ENCODE measurements at regions not wholly inside any gene's neighbourhood (a gene's known extent, or its start where the extent isn't known, plus 50 kb on each side); places are given as distances from the start of the nearest gene placed in this dataset.
"Not testable (repeated sequence)": the region's sequence is repeated elsewhere in the genome, so short reads cannot be mapped to it uniquely, and the experiment has no call there.

- BruUV-seq (replicated peaks); H3K9ac ChIP-seq (replicated peaks; ENCODE audit: extremely low read depth, insufficient read depth, low read length); H4K20me1 ChIP-seq (replicated peaks; ENCODE audit: control insufficient read depth, extremely low read depth, insufficient read depth, low read length); POLR2A ChIA-PET; FAIRE-seq; H3K9me3 ChIP-seq (replicated peaks; ENCODE audit: control insufficient read depth, insufficient read depth, low read length); H3K27ac ChIP-seq (ENCODE audit: insufficient read depth, low read depth, low read length); dilution Hi-C loops (cut with MboI; ENCODE audit: extremely low pct_ligation_motif_present, low sequenced_read_pairs); intact Hi-C loops (cut with micrococcal nuclease); H3K4me3 ChIP-seq (replicated peaks in 1 of 3; ENCODE audit: insufficient read depth in 1 of 3, low read depth in 1 of 3, low read length in 3 of 3); H3K79me2 ChIP-seq (ENCODE audit: control insufficient read depth, insufficient read depth, low read length); CTCF ChIA-PET; H3K27me3 ChIP-seq (ENCODE audit: control insufficient read depth in 2 of 2, insufficient read depth in 2 of 2, low read length in 2 of 2); DNase-seq (ENCODE audit: low read depth, low spot score); H3K36me3 ChIP-seq (ENCODE audit: control insufficient read depth in 2 of 2, extremely low read depth in 1 of 2, insufficient read depth in 2 of 2, low read length in 2 of 2); H2AFZ ChIP-seq (ENCODE audit: low read depth, low read length); H3K9me1 ChIP-seq (replicated peaks; ENCODE audit: control insufficient read depth, extremely low read depth, insufficient read depth, low read length); H3K4me2 ChIP-seq (ENCODE audit: insufficient read depth, low read length); H3K4me1 ChIP-seq (ENCODE audit: control insufficient read depth, extremely low read depth, insufficient read depth, low read length): not testable (repeated sequence)
Observed at GRCh38 chr1:73827283-73827682, 370.7 kb downstream of the LRRIQ3 start.

DNA sequence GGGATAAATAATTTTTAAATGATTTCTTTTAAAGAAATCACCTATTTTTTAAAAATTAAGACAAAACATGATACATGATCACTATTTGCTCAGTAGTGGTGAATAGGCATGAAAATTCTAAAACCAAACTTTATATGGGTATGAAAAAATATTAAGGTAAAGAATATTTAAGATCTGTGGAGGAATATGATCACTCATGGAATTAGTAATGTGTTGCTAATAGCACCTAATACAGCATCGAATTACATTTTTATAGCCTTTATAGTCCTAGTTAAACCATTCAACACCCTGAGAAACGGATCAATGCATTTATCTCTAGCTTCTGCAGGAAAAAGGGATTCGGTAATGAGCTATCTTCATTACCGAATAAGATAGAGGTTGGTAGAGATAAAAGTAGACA lies 373.9 kb downstream of the LRRIQ3 start:
- dilution Hi-C loops (cut with MboI; ENCODE audit: extremely low pct_ligation_motif_present, low sequenced_read_pairs) = no loop called here

More for the DNA sequence above, 373.9 kb downstream of the LRRIQ3 start:
- ChIA-PET POLR2A (no interaction called here), CTCF (interaction anchor here (1.0 kb wide), 1 partner anchor 21 kb away, joined by 3 read pairs; no protein-coding TSS in a partner anchor)
- Histone ChIP-seq H3K4me3 (replicated peaks in 1 of 3; ENCODE audit: insufficient read depth in 1 of 3, low read depth in 1 of 3, low read length in 3 of 3) (no peak overlapping the region), H4K20me1 (replicated peaks; ENCODE audit: control insufficient read depth, extremely low read depth, insufficient read depth, low read length) (no peaks in the 10 kb centered on the region), H3K4me1 (ENCODE audit: control insufficient read depth, extremely low read depth, insufficient read depth, low read length) (no peaks in the 10 kb centered on the region), H3K27ac (ENCODE audit: insufficient read depth, low read depth, low read length) (no peak overlapping the region), H3K9me1 (replicated peaks; ENCODE audit: control insufficient read depth, extremely low read depth, insufficient read depth, low read length) (no peaks in the 10 kb centered on the region), H3K36me3 (ENCODE audit: control insufficient read depth in 2 of 2, extremely low read depth in 1 of 2, insufficient read depth in 2 of 2, low read length in 2 of 2) (no peaks in the 10 kb centered on the region), H3K9me3 (replicated peaks; ENCODE audit: control insufficient read depth, insufficient read depth, low read length) (peaks cover 2% of the 10 kb centered on the region), H3K27me3 (ENCODE audit: control insufficient read depth in 2 of 2, insufficient read depth in 2 of 2, low read length in 2 of 2) (no peaks in the 10 kb centered on the region), H3K9ac (replicated peaks; ENCODE audit: extremely low read depth, insufficient read depth, low read length) (no peak overlapping the region), H3K79me2 (ENCODE audit: control insufficient read depth, insufficient read depth, low read length) (no peaks in the 10 kb centered on the region), H3K4me2 (ENCODE audit: insufficient read depth, low read length) (no peak overlapping the region), H2AFZ (ENCODE audit: low read depth, low read length) (no peak overlapping the region)
- FAIRE-seq (no peak), DNase-seq (ENCODE audit: low read depth, low spot score) (no peak)
- TF ChIP-seq, protein P1, sequence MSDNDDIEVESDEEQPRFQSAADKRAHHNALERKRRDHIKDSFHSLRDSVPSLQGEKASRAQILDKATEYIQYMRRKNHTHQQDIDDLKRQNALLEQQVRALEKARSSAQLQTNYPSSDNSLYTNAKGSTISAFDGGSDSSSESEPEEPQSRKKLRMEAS (IDR thresholded peaks at IDR 0.05; ENCODE audit: insufficient read depth, insufficient read length) = no peak
- TF ChIP-seq MYC (IDR thresholded peaks at IDR 0.05; ENCODE audit: low read depth, low read length) (no peak), GATA2 (IDR thresholded peaks at IDR 0.05; ENCODE audit: insufficient read depth, insufficient read length, low read depth, low read length) (no peak), FOS (IDR thresholded peaks at IDR 0.05; ENCODE audit: borderline replicate concordance, insufficient read depth, low read length) (no peak), EZH2 (IDR thresholded peaks at IDR 0.05; ENCODE audit: borderline replicate concordance, low read depth, low read length, severe bottlenecking) (no peak), JUN (IDR thresholded peaks at IDR 0.05; ENCODE audit: borderline replicate concordance, insufficient read depth, insufficient read length, low read depth) (no peak), POLR2AphosphoS5 (IDR thresholded peaks at IDR 0.05; ENCODE audit: insufficient read depth, low read depth, low read length) (no peak), POLR2A (IDR thresholded peaks at IDR 0.05; ENCODE audit: low read depth, low read length) (no peak)
- TF ChIP-seq, protein P2, sequence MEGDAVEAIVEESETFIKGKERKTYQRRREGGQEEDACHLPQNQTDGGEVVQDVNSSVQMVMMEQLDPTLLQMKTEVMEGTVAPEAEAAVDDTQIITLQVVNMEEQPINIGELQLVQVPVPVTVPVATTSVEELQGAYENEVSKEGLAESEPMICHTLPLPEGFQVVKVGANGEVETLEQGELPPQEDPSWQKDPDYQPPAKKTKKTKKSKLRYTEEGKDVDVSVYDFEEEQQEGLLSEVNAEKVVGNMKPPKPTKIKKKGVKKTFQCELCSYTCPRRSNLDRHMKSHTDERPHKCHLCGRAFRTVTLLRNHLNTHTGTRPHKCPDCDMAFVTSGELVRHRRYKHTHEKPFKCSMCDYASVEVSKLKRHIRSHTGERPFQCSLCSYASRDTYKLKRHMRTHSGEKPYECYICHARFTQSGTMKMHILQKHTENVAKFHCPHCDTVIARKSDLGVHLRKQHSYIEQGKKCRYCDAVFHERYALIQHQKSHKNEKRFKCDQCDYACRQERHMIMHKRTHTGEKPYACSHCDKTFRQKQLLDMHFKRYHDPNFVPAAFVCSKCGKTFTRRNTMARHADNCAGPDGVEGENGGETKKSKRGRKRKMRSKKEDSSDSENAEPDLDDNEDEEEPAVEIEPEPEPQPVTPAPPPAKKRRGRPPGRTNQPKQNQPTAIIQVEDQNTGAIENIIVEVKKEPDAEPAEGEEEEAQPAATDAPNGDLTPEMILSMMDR (IDR thresholded peaks at IDR 0.05; ENCODE audit: extremely low read depth in 1 of 2, insufficient read depth in 1 of 2, low read depth in 1 of 2, low read length in 2 of 2) = no peak
- intact Hi-C loops (cut with micrococcal nuclease) = no loop called here
- no TSS peak for BruUV-seq (replicated peaks)

Measured in endothelial cell of umbilical vein (primary cell).